A172 (cell line): ENCODE measurements at regions not wholly inside any gene's neighbourhood (a gene's known extent, or its start where the extent isn't known, plus 50 kb on each side); places are given as distances from the start of the nearest gene placed in this dataset.
"Not testable (repeated sequence)": the region's sequence is repeated elsewhere in the genome, so short reads cannot be mapped to it uniquely, and the experiment has no call there.

Source experiments
- DNase-seq: peaks from one replicate; pipeline ENCODE4 v3.0.0-alpha.2; 2015; ENCODE audit warnings: low spot score

- DNase-seq: no peak
Observed at GRCh38 chr17:20941872-20942271, 100.9 kb downstream of the USP22 start.

- peak; percentile 51 for DNase-seq
Observed at GRCh38 chr17:20944014-20944865, 98.6 kb downstream of the USP22 start.

GRCh38 chr17:20947708-20948107 is 95.1 kb downstream of the USP22 start:
- DNase-seq: not testable (repeated sequence)

GRCh38 chr17:20948984-20949777 is 93.6 kb downstream of the USP22 start:
- DNase-seq: no peak
